SK-N-SH (cell line): ENCODE measurements at regions not wholly inside any gene's neighbourhood (a gene's known extent, or its start where the extent isn't known, plus 50 kb on each side); places are given as distances from the start of the nearest gene placed in this dataset.

Experiments used
- CTCF ChIP-seq: fragments of 200-600 bp; sonication (generic); IDR thresholded peaks from 2 replicates; pipeline ENCODE4 v1.6.1; 2017; ENCODE audit warnings: antibody characterized with exemption, mild to moderate bottlenecking, moderate library complexity
- EP300 ChIP-seq, 2 experiments: IDR thresholded peaks; 2 replicates each; pipeline versions ENCODE4 v1.4.0 to v1.6.1; 2012; ENCODE audit warnings: borderline replicate concordance in 1 of 2, low read depth in 1 of 2, low read length in 1 of 2
- GABPA ChIP-seq: IDR thresholded peaks from 2 replicates; pipeline ENCODE4 v1.4.0; 2012; ENCODE audit warnings: low read depth, mild to moderate bottlenecking
- PBX3 ChIP-seq: IDR thresholded peaks from 2 replicates; pipeline ENCODE4; 2012
- POLR2AphosphoS5 ChIP-seq: IDR thresholded peaks from 2 replicates; pipeline ENCODE4 v1.6.1; 2012; ENCODE audit warnings: low read depth, low read length
- REST ChIP-seq: IDR thresholded peaks from 2 replicates; pipeline ENCODE4 v1.6.1; 2012; ENCODE audit warnings: mild to moderate bottlenecking, low read depth, low read length, moderate library complexity
- RFX5 ChIP-seq: IDR thresholded peaks from 2 replicates; pipeline ENCODE4 v1.6.1; 2012; ENCODE audit warnings: mild to moderate bottlenecking, improper control_type of control experiment, low read length
- SIN3A ChIP-seq: IDR thresholded peaks from 2 replicates; pipeline ENCODE4 v1.6.1; 2012; ENCODE audit warnings: low read depth, mild to moderate bottlenecking, low read length, moderate library complexity, borderline replicate concordance
- SMC3 ChIP-seq: IDR thresholded peaks from 2 replicates; pipeline ENCODE4 v1.6.1; 2012; ENCODE audit warnings: low read depth, low read length, improper control_type of control experiment
- YY1 ChIP-seq: IDR thresholded peaks from 2 replicates; pipeline ENCODE4 v1.4.0; 2012; ENCODE audit warnings: low read depth, mild to moderate bottlenecking

- TF ChIP-seq REST = no peak
- no peak for TF ChIP-seq SIN3A
- TF ChIP-seq YY1 = no peak
- no peak for TF ChIP-seq PBX3
- TF ChIP-seq CTCF = no peak
- no peak for TF ChIP-seq GABPA
- TF ChIP-seq SMC3 = no peak
- TF ChIP-seq RFX5 = no peak
- TF ChIP-seq POLR2AphosphoS5 = no peak
- TF ChIP-seq EP300 (IDR thresholded peaks at IDR 0.05; ENCODE audit: borderline replicate concordance in 1 of 2, low read depth in 1 of 2, low read length in 1 of 2) = no peak
Observed at GRCh38 chr20:20765696-20766365, 53.4 kb upstream of the RALGAPA2 start.
